Chondrocyte (in vitro differentiated cells): ENCODE measurements at regions not wholly inside any gene's neighbourhood (a gene's known extent, or its start where the extent isn't known, plus 50 kb on each side); places are given as distances from the start of the nearest gene placed in this dataset.

Experiments used
- DNase-seq: peaks from one replicate; pipeline ENCODE4 v3.0.0; 2021; ENCODE audit warnings: mixed read lengths, low spot score
- H3K27ac Mint-ChIP-seq: one replicate; pipeline ENCODE4 v1.8.0; 2021; ENCODE audit warnings: mild to moderate bottlenecking, moderate library complexity, mixed read lengths; ENCODE audit not compliant: unreplicated experiment
- H3K27me3 Mint-ChIP-seq: 2 replicates; pipeline ENCODE4 v1.8.0; 2021; ENCODE audit warnings: low read depth, mixed read lengths
- H3K36me3 Mint-ChIP-seq: 2 replicates; pipeline ENCODE4 v1.8.0; 2021; ENCODE audit warnings: low read depth, mixed read lengths
- H3K4me1 Mint-ChIP-seq: 2 replicates; pipeline ENCODE4 v1.8.0; 2021; ENCODE audit warnings: low read depth, mild to moderate bottlenecking, mixed read lengths
- H3K4me3 Mint-ChIP-seq: one replicate; pipeline ENCODE4 v1.8.0; 2021; ENCODE audit warnings: mild to moderate bottlenecking, moderate library complexity, mixed read lengths; ENCODE audit not compliant: unreplicated experiment
- H3K9me3 Mint-ChIP-seq: 2 replicates; pipeline ENCODE4 v1.8.0; 2021; ENCODE audit warnings: low read depth, mixed read lengths
- CTCF ChIP-seq: fragments of 200-600 bp; sonication (generic); IDR thresholded peaks from 2 replicates; pipeline ENCODE4 v1.5.0; 2021; ENCODE audit warnings: antibody characterized with exemption, mild to moderate bottlenecking, moderate library complexity

- Mint-ChIP-seq H3K4me1 (no peaks in the 10 kb centered on the region), H3K4me3 (no peak overlapping the region), H3K27ac (no peak overlapping the region), H3K9me3 (no peaks in the 10 kb centered on the region), H3K36me3 (no peaks in the 10 kb centered on the region), H3K27me3 (no peaks in the 10 kb centered on the region)
- no peak for TF ChIP-seq CTCF
- DNase-seq = no peak
These were observed 243.4 kb upstream of the GADL1 start for GRCh38 chr3:31137718-31138465.

- no peaks in the 10 kb centered on the region for H3K27me3 Mint-ChIP-seq
- H3K4me1 Mint-ChIP-seq = no peaks in the 10 kb centered on the region
- no peak overlapping the region for H3K27ac Mint-ChIP-seq
- no peak for TF ChIP-seq CTCF
- no peaks in the 10 kb centered on the region for H3K9me3 Mint-ChIP-seq
- H3K4me3 Mint-ChIP-seq = no peak overlapping the region
- no peaks in the 10 kb centered on the region for H3K36me3 Mint-ChIP-seq
- DNase-seq = no peak
These were observed 246.0 kb upstream of the GADL1 start for GRCh38 chr3:31140470-31140869.

- Mint-ChIP-seq H3K4me3 (no peak overlapping the region), H3K27ac (no peak overlapping the region), H3K4me1 (no peaks in the 10 kb centered on the region), H3K27me3 (no peaks in the 10 kb centered on the region), H3K36me3 (no peaks in the 10 kb centered on the region), H3K9me3 (no peaks in the 10 kb centered on the region)
- no peak for TF ChIP-seq CTCF
- DNase-seq = no peak
These were observed 247.7 kb upstream of the GADL1 start for GRCh38 chr3:31142139-31142538.

DNA sequence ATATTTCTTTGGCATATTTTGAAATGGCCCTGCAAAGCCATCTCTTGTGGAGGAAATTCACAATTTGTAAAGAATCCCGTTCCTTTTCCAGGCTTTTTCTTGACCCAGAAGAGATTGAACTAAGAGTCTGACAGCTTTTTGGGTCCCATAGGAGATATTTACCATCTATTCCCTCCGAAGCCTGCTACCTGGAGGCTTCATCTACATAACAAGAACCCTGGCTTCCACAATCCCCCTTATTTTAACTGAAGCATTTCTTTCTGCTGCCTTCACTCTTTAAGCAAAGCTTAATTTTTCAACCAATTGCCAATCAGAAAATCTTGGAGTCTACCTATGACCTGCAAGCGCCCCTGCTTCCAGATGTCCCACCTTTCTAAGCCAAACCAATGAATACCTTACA is 248.1 kb upstream of the GADL1 start:
- no peak overlapping the region for H3K4me3 Mint-ChIP-seq
- H3K9me3 Mint-ChIP-seq = no peaks in the 10 kb centered on the region
- no peaks in the 10 kb centered on the region for H3K4me1 Mint-ChIP-seq
- DNase-seq = no peak
- no peak overlapping the region for H3K27ac Mint-ChIP-seq
- no peak for TF ChIP-seq CTCF
- no peaks in the 10 kb centered on the region for H3K27me3 Mint-ChIP-seq
- no peaks in the 10 kb centered on the region for H3K36me3 Mint-ChIP-seq

GRCh38 chr3:31145062-31145461 is 250.6 kb upstream of the GADL1 start:
- H3K36me3 Mint-ChIP-seq = peaks cover 1% of the 10 kb centered on the region
- no peak for TF ChIP-seq CTCF
- H3K27ac Mint-ChIP-seq = no peak overlapping the region
- no peaks in the 10 kb centered on the region for H3K4me1 Mint-ChIP-seq
- DNase-seq = no peak
- no peak overlapping the region for H3K4me3 Mint-ChIP-seq
- no peaks in the 10 kb centered on the region for H3K27me3 Mint-ChIP-seq
- peaks cover 11% of the 10 kb centered on the region for H3K9me3 Mint-ChIP-seq
